H1 (cell line): ENCODE measurements at regions not wholly inside any gene's neighbourhood (a gene's known extent, or its start where the extent isn't known, plus 50 kb on each side); places are given as distances from the start of the nearest gene placed in this dataset.
A peak's percentile ranks its signal among the peaks of the same experiment; 100 is the strongest.

Source experiments
- CTCF ChIA-PET: fragments of 300-600 bp; sonication (Branson Sonifier 250); formaldehyde crosslinking; loops from one replicate; lab custom pipeline; 2021; ENCODE audit not compliant: partially characterized antibody; lab: Charles Lee
- POLR2A ChIA-PET: fragments of 300-600 bp; sonication (Branson Sonifier 250); formaldehyde crosslinking; loops from one replicate; lab custom pipeline; 2021; ENCODE audit warnings: inconsistent platforms; ENCODE audit not compliant: partially characterized antibody; lab: Charles Lee
- DNase-seq, 2 experiments: peaks; one replicate each; pipeline versions ENCODE4 v3.0.0 to v3.0.0-alpha.2; 2010 to 2022; ENCODE audit warnings: low spot score in 2 of 2, low read depth in 1 of 2, mixed read lengths in 1 of 2
- FAIRE-seq: peaks from 2 replicates; lab custom pipeline; 2011; peaks lifted over from hg19 to GRCh38; lab: Jason Lieb, UNC
- H2AFZ ChIP-seq: 2 replicates; pipeline ENCODE4 v1.8.1; 2012; ENCODE audit warnings: low read length, inconsistent platforms
- H2AK5ac ChIP-seq: 2 replicates; pipeline ENCODE4 v1.6.1; 2013; ENCODE audit warnings: low read depth, low read length
- H2BK120ac ChIP-seq: replicated peaks from 2 replicates; pipeline ENCODE3; 2013; ENCODE audit warnings: low read depth, low read length, inconsistent platforms
- H2BK12ac ChIP-seq: 2 replicates; pipeline ENCODE4 v1.6.1; 2013; ENCODE audit warnings: low read depth, low read length
- H2BK15ac ChIP-seq: 2 replicates; pipeline ENCODE4 v1.6.1; 2013; ENCODE audit warnings: low read length
- H2BK20ac ChIP-seq: 2 replicates; pipeline ENCODE4 v1.6.1; 2013; ENCODE audit warnings: low read length
- H2BK5ac ChIP-seq: 2 replicates; pipeline ENCODE4 v1.6.1; 2013; ENCODE audit warnings: low read depth, low read length
- H3K14ac ChIP-seq: 2 replicates; pipeline ENCODE4 v1.6.1; 2013; ENCODE audit warnings: inconsistent platforms; ENCODE audit not compliant: insufficient read length
- H3K18ac ChIP-seq: 2 replicates; pipeline ENCODE4 v1.6.1; 2013; ENCODE audit warnings: low read length; ENCODE audit errors: extremely low read depth
- H3K23ac ChIP-seq: 2 replicates; pipeline ENCODE4 v1.6.1; 2013; ENCODE audit warnings: inconsistent platforms; ENCODE audit not compliant: insufficient read length
- H3K23me2 ChIP-seq: 2 replicates; pipeline ENCODE4 v1.6.1; 2013; ENCODE audit warnings: low read depth, low read length
- H3K27ac ChIP-seq: 2 replicates; pipeline ENCODE4 v1.6.1; 2011; ENCODE audit warnings: low read depth, low read length, inconsistent platforms
- H3K27me3 ChIP-seq, 4 experiments: replicated peaks in 1 of 4; 1 replicate in 1 of 4; 2 replicates in 3 of 4; pipeline versions ENCODE4 v1.6.1 to v1.8.1; 2011 to 2013; ENCODE audit warnings: low read length in 3 of 4, mild to moderate bottlenecking in 3 of 4, inconsistent platforms in 2 of 4, mixed read lengths in 2 of 4, moderate library complexity in 1 of 4; ENCODE audit not compliant: control insufficient read depth in 3 of 4, insufficient read depth in 3 of 4; ENCODE audit errors: extremely low read depth in 1 of 4
- H3K36me3 ChIP-seq, 4 experiments: 2 replicates each; pipeline versions ENCODE4 v1.6.1 to v1.8.1; 2011 to 2013; ENCODE audit warnings: mild to moderate bottlenecking in 4 of 4, low read length in 3 of 4, moderate library complexity in 2 of 4, control low read depth in 1 of 4, inconsistent platforms in 1 of 4; ENCODE audit not compliant: insufficient read depth in 4 of 4, control insufficient read depth in 2 of 4
- H3K4ac ChIP-seq: replicated peaks from 2 replicates; pipeline ENCODE3; 2013; ENCODE audit warnings: low read length, low read depth, mixed read lengths, inconsistent platforms; ENCODE audit not compliant: insufficient read length
- H3K4me1 ChIP-seq, 4 experiments: replicated peaks in 1 of 4; 1 replicate in 1 of 4; 2 replicates in 3 of 4; pipeline versions ENCODE4 v1.6.1 to v1.8.1; 2011 to 2013; ENCODE audit warnings: low read length in 3 of 4, inconsistent platforms in 2 of 4, mixed read lengths in 1 of 4; ENCODE audit not compliant: insufficient read depth in 4 of 4, control insufficient read depth in 3 of 4
- H3K4me2 ChIP-seq, 2 experiments: 2 replicates each; pipeline versions ENCODE4 v1.6.1 to v1.8.1; 2011 to 2013; ENCODE audit warnings: low read depth in 2 of 2, low read length in 2 of 2, control low read depth in 1 of 2, inconsistent platforms in 1 of 2, mild to moderate bottlenecking in 1 of 2; ENCODE audit not compliant: insufficient read depth in 1 of 2
- H3K4me3 ChIP-seq, 4 experiments: fragments of 200-600, 300-600 bp in 1 of 4; sonication (generic), shearing (Covaris generic), sonication (Bioruptor Twin) in 1 of 4; 2 replicates each; pipeline versions ENCODE4 v1.5.1 to v1.8.1; 2011 to 2016; ENCODE audit warnings: low read length in 4 of 4, low read depth in 3 of 4, control low read depth in 2 of 4, inconsistent platforms in 2 of 4, mild to moderate bottlenecking in 2 of 4, mixed read lengths in 1 of 4, moderate library complexity in 1 of 4; ENCODE audit not compliant: insufficient read depth in 2 of 4; ENCODE audit errors: extremely low read depth in 1 of 4
- H3K56ac ChIP-seq: replicated peaks from 2 replicates; pipeline ENCODE3; 2013; ENCODE audit warnings: low read depth, mild to moderate bottlenecking, mixed read lengths, low read length, inconsistent platforms; ENCODE audit not compliant: insufficient read length
- H3K79me1 ChIP-seq: 2 replicates; pipeline ENCODE4 v1.6.1; 2013; ENCODE audit warnings: low read depth, low read length, control low read depth
- H3K79me2 ChIP-seq, 2 experiments: 2 replicates each; pipeline versions ENCODE4 v1.6.1 to v1.8.1; 2012 to 2013; ENCODE audit warnings: low read length in 2 of 2, mild to moderate bottlenecking in 2 of 2, inconsistent platforms in 1 of 2; ENCODE audit not compliant: insufficient read depth in 2 of 2, control insufficient read depth in 1 of 2
- H3K9ac ChIP-seq, 4 experiments: replicated peaks in 1 of 4; 1 replicate in 1 of 4; 2 replicates in 3 of 4; pipeline versions ENCODE4 v1.6.1 to v1.8.1; 2011 to 2013; ENCODE audit warnings: low read depth in 3 of 4, low read length in 3 of 4, control low read depth in 2 of 4, mild to moderate bottlenecking in 2 of 4, moderate library complexity in 2 of 4, inconsistent platforms in 1 of 4; ENCODE audit errors: extremely low read depth in 1 of 4
- H3K9me3 ChIP-seq, 2 experiments: 2 replicates each; pipeline versions ENCODE4 v1.6.1 to v1.8.1; 2012 to 2013; ENCODE audit warnings: mild to moderate bottlenecking in 2 of 2, moderate library complexity in 2 of 2, control low read depth in 1 of 2, inconsistent platforms in 1 of 2, low read depth in 1 of 2, low read length in 1 of 2, mixed read lengths in 1 of 2; ENCODE audit not compliant: insufficient read depth in 2 of 2
- H4K20me1 ChIP-seq, 2 experiments: replicated peaks in 1 of 2; 2 replicates each; pipeline versions ENCODE3 to v1.8.1; 2011 to 2013; ENCODE audit warnings: inconsistent platforms in 2 of 2, low read length in 2 of 2, mild to moderate bottlenecking in 1 of 2; ENCODE audit not compliant: insufficient read depth in 2 of 2, control insufficient read depth in 1 of 2
- H4K5ac ChIP-seq: 2 replicates; pipeline ENCODE4 v1.6.1; 2013; ENCODE audit warnings: low read length, low read depth, mixed read lengths, inconsistent platforms; ENCODE audit not compliant: insufficient read length
- H4K8ac ChIP-seq: 2 replicates; pipeline ENCODE4 v1.8.0; 2013; ENCODE audit warnings: mild to moderate bottlenecking, moderate library complexity, low read length, inconsistent platforms; ENCODE audit not compliant: insufficient read depth; ENCODE audit errors: extremely low read depth
- H4K91ac ChIP-seq: replicated peaks from 2 replicates; pipeline ENCODE3; 2013; ENCODE audit warnings: low read length, mixed read lengths, inconsistent platforms; ENCODE audit not compliant: insufficient read length
- BACH1 ChIP-seq: IDR thresholded peaks from 2 replicates; pipeline ENCODE4 v1.6.1; 2012; ENCODE audit warnings: low read length, improper control_type of control experiment
- HDAC2 ChIP-seq, 2 experiments: fragments of 300-600 bp in 1 of 2; sonication (generic) in 1 of 2; IDR thresholded peaks; 2 replicates each; pipeline ENCODE4 v1.6.1; 2011 to 2012; ENCODE audit warnings: low read depth in 2 of 2, low read length in 2 of 2, mild to moderate bottlenecking in 2 of 2, moderate library complexity in 2 of 2, borderline replicate concordance in 1 of 2, inconsistent platforms in 1 of 2
- JUN ChIP-seq: IDR thresholded peaks from 2 replicates; pipeline ENCODE4 v1.6.1; 2011; ENCODE audit warnings: low read depth, mild to moderate bottlenecking, improper control_type of control experiment, low read length
- JUND ChIP-seq: IDR thresholded peaks from 2 replicates; pipeline ENCODE4 v1.6.1; 2011; ENCODE audit warnings: mild to moderate bottlenecking, improper control_type of control experiment, low read length
- KDM4A ChIP-seq: IDR thresholded peaks from one replicate; pipeline ENCODE4 v1.7.1; 2012; ENCODE audit warnings: low read depth, mild to moderate bottlenecking, moderate library complexity, low read length, inconsistent platforms; ENCODE audit not compliant: severe bottlenecking
- MAX ChIP-seq: IDR thresholded peaks from 2 replicates; pipeline ENCODE4 v1.6.1; 2012; ENCODE audit warnings: inconsistent platforms
- RNF2 ChIP-seq: fragments of 200-900, 300-1000 bp; sonication (generic); IDR thresholded peaks from 2 replicates; pipeline ENCODE4 v1.7.1; 2016; ENCODE audit warnings: borderline replicate concordance, low read depth, mild to moderate bottlenecking, antibody characterized with exemption, low read length; ENCODE audit not compliant: poor library complexity, severe bottlenecking; ENCODE audit errors: missing control alignments
- SAP30 ChIP-seq: fragments of 300-600 bp; sonication (generic); IDR thresholded peaks from 2 replicates; pipeline ENCODE4 v1.7.1; 2012; ENCODE audit warnings: low read length, moderate library complexity, mild to moderate bottlenecking, inconsistent platforms; ENCODE audit not compliant: insufficient read depth, insufficient replicate concordance
- SUZ12 ChIP-seq: fragments of 200-600 bp; sonication (generic); IDR thresholded peaks from 2 replicates; pipeline ENCODE4 v1.6.1; 2012; ENCODE audit warnings: mild to moderate bottlenecking, inconsistent platforms, low read length, moderate library complexity, mixed read lengths
- TAF1 ChIP-seq: IDR thresholded peaks from 2 replicates; pipeline ENCODE4 v1.6.1; 2011; ENCODE audit warnings: mild to moderate bottlenecking, low read depth, low read length
- TAF7 ChIP-seq: optimal IDR thresholded peaks from 2 replicates; pipeline ENCODE3; 2011; ENCODE audit warnings: low read depth, mild to moderate bottlenecking, inconsistent platforms, low read length, moderate library complexity, borderline replicate concordance
- TCF12 ChIP-seq: IDR thresholded peaks from 2 replicates; pipeline ENCODE4 v1.6.1; 2011; ENCODE audit warnings: low read depth, mild to moderate bottlenecking, low read length
- WGBS, 2 experiments: shearing (Covaris generic) in 1 of 2; methylation state at CpG; one replicate each; pipeline versions ENCODE4 v1.1.6 to v1.1.7; 2013 to 2015; ENCODE audit warnings: low lambda C conversion rate in 2 of 2, mixed read lengths in 2 of 2, inconsistent platforms in 1 of 2, low coverage in 1 of 2, missing lambda C conversion rate in 1 of 2; ENCODE audit not compliant: insufficient replicate concordance in 2 of 2, insufficient coverage in 1 of 2, insufficient read length in 1 of 2; ENCODE audit errors: extremely low coverage in 1 of 2, missing lambda C conversion rate in 1 of 2; 5-methylcytosine and 5-hydroxymethylcytosine counted together

- H2BK12ac ChIP-seq, result peak overlapping the region; percentile 45; the same call in 1 of the 2 replicates
- H3K4me1 ChIP-seq, result peaks cover 1 to 7% (median 7%) of the 10 kb centered on the region in 4 experiments; a peak in 4 of 7 replicates
- no peak overlapping the region for H3K4me3 ChIP-seq
- no peaks in the 10 kb centered on the region for H3K23me2 ChIP-seq
- H3K79me2 ChIP-seq, result no peaks in the 10 kb centered on the region
- H3K79me1 ChIP-seq, result no peaks in the 10 kb centered on the region
- no peak overlapping the region for H3K14ac ChIP-seq
- no peak overlapping the region for H3K27ac ChIP-seq
- no peaks in the 10 kb centered on the region; a peak in 1 of 7 replicates for H3K27me3 ChIP-seq
- no peak for DNase-seq
- H2BK20ac ChIP-seq, result peak overlapping the region; percentile 26; the same call in 1 of the 2 replicates
- H2AFZ ChIP-seq, result no peak overlapping the region
- no peak overlapping the region for H2BK120ac ChIP-seq
- no peaks in the 10 kb centered on the region for H3K36me3 ChIP-seq
- no peak for FAIRE-seq
- no peak overlapping the region for H3K4ac ChIP-seq
- ChIA-PET POLR2A (no interaction called here), CTCF (no interaction called here)
- no peak overlapping the region for H2AK5ac ChIP-seq
- no peak overlapping the region for H3K23ac ChIP-seq
- 75% methylated on average over 7 of the region's 7 CpGs; no CpG with 5 or more reads in 1 of the 2 experiments for WGBS, 2 experiments
- H3K9me3 ChIP-seq, result peaks cover 0 to 6% of the 10 kb centered on the region in 2 experiments; a peak in 1 of 4 replicates
- peak overlapping the region; percentile 96; the same call in 1 of the 2 replicates for H2BK5ac ChIP-seq
- no peak overlapping the region for H3K18ac ChIP-seq
- H3K56ac ChIP-seq, result no peak overlapping the region
- H3K4me2 ChIP-seq, result no peak overlapping the region
- no peak overlapping the region for H4K5ac ChIP-seq
- H4K91ac ChIP-seq, result no peak overlapping the region
- no peak overlapping the region for H3K9ac ChIP-seq
- no peak overlapping the region for H4K8ac ChIP-seq
- H2BK15ac ChIP-seq, result no peak overlapping the region
- no peaks in the 10 kb centered on the region for H4K20me1 ChIP-seq
- no peak for TF ChIP-seq TAF1
- TF ChIP-seq RNF2, result no peak
- TF ChIP-seq JUND, result no peak
- no peak for TF ChIP-seq SUZ12
- no peak for TF ChIP-seq KDM4A
- TF ChIP-seq JUN, result no peak
- TF ChIP-seq HDAC2 (IDR thresholded peaks at IDR 0.05; ENCODE audit: borderline replicate concordance in 1 of 2, low read depth in 2 of 2, low read length in 2 of 2), result no peak
- TF ChIP-seq TAF7, result no peak
- no peak for TF ChIP-seq BACH1
- no peak for TF ChIP-seq MAX
- no peak for TF ChIP-seq TCF12
- TF ChIP-seq SAP30, result no peak
These were observed 82.1 kb upstream of the FHIT start for GRCh38 chr3:61333192-61333961.
